ENCODE measurements at regions not wholly inside any gene's neighbourhood (a gene's known extent, or its start where the extent isn't known, plus 50 kb on each side); places are given as distances from the start of the nearest gene placed in this dataset.
A peak's percentile ranks its signal among the peaks of the same experiment; 100 is the strongest.

GRCh38 chr9:31290731-31291130 lies 1093.7 kb upstream of the ACO1 start:
- Mint-ChIP-seq H3K27me3 (ENCODE audit: low read depth in 2 of 2) (no peaks in the 10 kb centered on the region), H3K4me3 (no peak overlapping the region), H3K36me3 (no peaks in the 10 kb centered on the region), H3K9me3 (peaks cover 14% of the 10 kb centered on the region in 2 donors), H3K4me1 (no peaks in the 10 kb centered on the region), H3K27ac (no peak overlapping the region)
- DNase-seq (no peak), ATAC-seq (no peak)
- H3K9me3 ChIP-seq (ENCODE audit: control insufficient read depth, insufficient read depth, low read length): no peaks in the 10 kb centered on the region
- H3K36me3 ChIP-seq (ENCODE audit: control insufficient read depth, insufficient read depth, low read length): no peaks in the 10 kb centered on the region
- H3K4me1 ChIP-seq (ENCODE audit: control insufficient read depth, insufficient read depth, low read length): no peaks in the 10 kb centered on the region
- intact Hi-C loops (cut with micrococcal nuclease): no loop called here
- no peak overlapping the region for H3K27ac ChIP-seq (ENCODE audit: low read length)
- no peak for TF ChIP-seq CTCF (IDR thresholded peaks at IDR 0.05)
- no peak overlapping the region for H3K4me3 ChIP-seq (ENCODE audit: low read length)
- 94% methylated on average over 3 of the region's 3 CpGs for WGBS (ENCODE audit: insufficient coverage)
- H3K27me3 ChIP-seq (ENCODE audit: control insufficient read depth, insufficient read depth, low read length): no peaks in the 10 kb centered on the region

- 75% methylated on average over 1 of the region's 4 CpGs for WGBS (ENCODE audit: insufficient coverage)
- H3K27me3 ChIP-seq (ENCODE audit: control insufficient read depth, insufficient read depth, low read length): no peaks in the 10 kb centered on the region
- H3K9me3 ChIP-seq (ENCODE audit: control insufficient read depth, insufficient read depth, low read length): no peaks in the 10 kb centered on the region
- no peak for TF ChIP-seq CTCF (IDR thresholded peaks at IDR 0.05)
- H3K27ac ChIP-seq (ENCODE audit: low read length): no peak overlapping the region
- H3K4me1 ChIP-seq (ENCODE audit: control insufficient read depth, insufficient read depth, low read length): no peaks in the 10 kb centered on the region
- Mint-ChIP-seq H3K4me1 (peaks cover 5 to 13% of the 10 kb centered on the region in 2 donors), H3K27ac (no peak overlapping the region), H3K27me3 (ENCODE audit: low read depth in 2 of 2) (no peaks in the 10 kb centered on the region), H3K4me3 (no peak overlapping the region), H3K9me3 (peaks cover 0 to 4% of the 10 kb centered on the region in 2 donors), H3K36me3 (no peaks in the 10 kb centered on the region)
- no peak for ATAC-seq
- no peak overlapping the region for H3K4me3 ChIP-seq (ENCODE audit: low read length)
- intact Hi-C loops (cut with micrococcal nuclease): no loop called here
- DNase-seq: peak in 1 of 2 donors; percentile 4
- H3K36me3 ChIP-seq (ENCODE audit: control insufficient read depth, insufficient read depth, low read length): no peaks in the 10 kb centered on the region
Measured at GRCh38 chr9:31302620-31303418, 1081.6 kb upstream of the ACO1 start.

- Histone ChIP-seq H3K27me3 (ENCODE audit: control insufficient read depth, insufficient read depth, low read length) (no peaks in the 10 kb centered on the region), H3K4me1 (ENCODE audit: control insufficient read depth, insufficient read depth, low read length) (no peaks in the 10 kb centered on the region), H3K9me3 (ENCODE audit: control insufficient read depth, insufficient read depth, low read length) (no peaks in the 10 kb centered on the region), H3K36me3 (ENCODE audit: control insufficient read depth, insufficient read depth, low read length) (no peaks in the 10 kb centered on the region), H3K27ac (ENCODE audit: low read length) (no peak overlapping the region), H3K4me3 (ENCODE audit: low read length) (no peak overlapping the region)
- no peaks in the 10 kb centered on the region for H3K27me3 Mint-ChIP-seq (ENCODE audit: low read depth in 2 of 2)
- DNase-seq (no peak), ATAC-seq (no peak)
- H3K36me3 Mint-ChIP-seq: no peaks in the 10 kb centered on the region
- no peak for TF ChIP-seq CTCF (IDR thresholded peaks at IDR 0.05)
- no peak overlapping the region for H3K27ac Mint-ChIP-seq
- peaks cover 5 to 13% of the 10 kb centered on the region in 2 donors for H3K4me1 Mint-ChIP-seq
- no peak overlapping the region for H3K4me3 Mint-ChIP-seq
- H3K9me3 Mint-ChIP-seq: peaks cover 0 to 4% of the 10 kb centered on the region in 2 donors
- 68% methylated on average over 3 of the region's 3 CpGs for WGBS (ENCODE audit: insufficient coverage)
- intact Hi-C loops (cut with micrococcal nuclease): no loop called here
Measured at GRCh38 chr9:31304576-31304975, 1079.9 kb upstream of the ACO1 start.

GRCh38 chr9:31314241-31314640 lies 1070.2 kb upstream of the ACO1 start:
- Mint-ChIP-seq H3K9me3 (peaks cover 0 to 4% of the 10 kb centered on the region in 2 donors), H3K4me3 (no peak overlapping the region), H3K27ac (no peak overlapping the region), H3K36me3 (no peaks in the 10 kb centered on the region), H3K4me1 (peaks cover 0 to 5% of the 10 kb centered on the region in 2 donors), H3K27me3 (ENCODE audit: low read depth in 2 of 2) (peaks cover 4 to 7% of the 10 kb centered on the region in 2 donors)
- DNase-seq (no peak), ATAC-seq (no peak)
- 100% methylated on average over 1 of the region's 1 CpG for WGBS (ENCODE audit: insufficient coverage)
- no peaks in the 10 kb centered on the region for H3K36me3 ChIP-seq (ENCODE audit: control insufficient read depth, insufficient read depth, low read length)
- no peaks in the 10 kb centered on the region for H3K9me3 ChIP-seq (ENCODE audit: control insufficient read depth, insufficient read depth, low read length)
- no peaks in the 10 kb centered on the region for H3K4me1 ChIP-seq (ENCODE audit: control insufficient read depth, insufficient read depth, low read length)
- intact Hi-C loops (cut with micrococcal nuclease): no loop called here
- TF ChIP-seq CTCF (IDR thresholded peaks at IDR 0.05): no peak
- no peaks in the 10 kb centered on the region for H3K27me3 ChIP-seq (ENCODE audit: control insufficient read depth, insufficient read depth, low read length)
- no peak overlapping the region for H3K4me3 ChIP-seq (ENCODE audit: low read length)
- no peak overlapping the region for H3K27ac ChIP-seq (ENCODE audit: low read length)
